GM23338 (cell line): ENCODE measurements at regions not wholly inside any gene's neighbourhood (a gene's known extent, or its start where the extent isn't known, plus 50 kb on each side); places are given as distances from the start of the nearest gene placed in this dataset.

Source experiments
- ATAC-seq: fragments of 200-7000 bp; cut with Tn5 transposase; 3 replicates; pipeline ENCODE4 v1.9.1; 2020
- DNase-seq: peaks from one replicate; pipeline ENCODE4 v3.0.0-alpha.2; 2015; ENCODE audit warnings: low spot score
- H2AFZ ChIP-seq: fragments of 200-600 bp; sonication (generic); 2 replicates; pipeline ENCODE4 v1.8.0; 2016; ENCODE audit warnings: antibody characterized with exemption, mild to moderate bottlenecking, moderate library complexity
- H3F3A ChIP-seq: fragments of 200-600 bp; sonication (generic); replicated peaks from 2 replicates; pipeline ENCODE4 v1.8.0; 2017; ENCODE audit warnings: antibody characterized with exemption, mixed run types, low read depth
- H3K27ac ChIP-seq: fragments of 200-600 bp; sonication (generic); 2 replicates; pipeline ENCODE4 v1.6.1; 2016; ENCODE audit warnings: low read depth
- H3K27me3 ChIP-seq: fragments of 200-600 bp; sonication (generic); 2 replicates; pipeline ENCODE4 v1.8.0; 2016; ENCODE audit warnings: mild to moderate bottlenecking, mixed run types, moderate library complexity; ENCODE audit not compliant: insufficient read depth
- H3K36me3 ChIP-seq: fragments of 200-600 bp; sonication (generic); 2 replicates; pipeline ENCODE4 v1.8.0; 2016; ENCODE audit warnings: mild to moderate bottlenecking; ENCODE audit not compliant: insufficient read depth
- H3K4me1 ChIP-seq: fragments of 200-600 bp; sonication (generic); 2 replicates; pipeline ENCODE4 v1.8.0; 2016; ENCODE audit warnings: mild to moderate bottlenecking, moderate library complexity; ENCODE audit not compliant: insufficient read depth
- H3K4me2 ChIP-seq: fragments of 200-600 bp; sonication (generic); 2 replicates; pipeline ENCODE4 v1.7.1; 2017; ENCODE audit warnings: mixed run types
- H3K4me3 ChIP-seq: fragments of 200-600 bp; sonication (generic); 2 replicates; pipeline ENCODE4 v1.6.1; 2016; ENCODE audit warnings: mixed run types
- H3K79me2 ChIP-seq: fragments of 200-600 bp; sonication (generic); replicated peaks from 2 replicates; pipeline ENCODE4 v1.8.0; 2017; ENCODE audit warnings: mild to moderate bottlenecking; ENCODE audit not compliant: insufficient read depth
- H3K9me2 ChIP-seq: fragments of 200-600 bp; sonication (generic); 2 replicates; pipeline ENCODE4 v1.8.0; 2017; ENCODE audit not compliant: insufficient read depth
- H4K20me1 ChIP-seq: fragments of 200-600 bp; sonication (generic); replicated peaks from 2 replicates; pipeline ENCODE4 v1.8.0; 2017; ENCODE audit warnings: mild to moderate bottlenecking; ENCODE audit not compliant: insufficient read depth
- H3K27ac Mint-ChIP-seq: 2 replicates; pipeline ENCODE4 v1.8.0; 2020; ENCODE audit warnings: inconsistent platforms, mild to moderate bottlenecking, moderate library complexity, mixed read lengths
- H3K27me3 Mint-ChIP-seq: 3 replicates; pipeline ENCODE4 v1.8.0; 2022; ENCODE audit warnings: low read depth, mild to moderate bottlenecking, moderate library complexity, mixed read lengths, inconsistent platforms; ENCODE audit not compliant: insufficient read depth, poor library complexity
- H3K36me3 Mint-ChIP-seq: 3 replicates; pipeline ENCODE4 v1.8.0; 2021; ENCODE audit warnings: low read depth, mild to moderate bottlenecking, inconsistent platforms, moderate library complexity, mixed read lengths
- H3K4me1 Mint-ChIP-seq: 3 replicates; pipeline ENCODE4 v1.8.0; 2020; ENCODE audit warnings: mild to moderate bottlenecking, inconsistent platforms, mixed read lengths
- H3K4me3 Mint-ChIP-seq: 3 replicates; pipeline ENCODE4 v1.8.0; 2021; ENCODE audit warnings: moderate library complexity, mild to moderate bottlenecking, inconsistent platforms, mixed read lengths
- H3K9me3 Mint-ChIP-seq: 3 replicates; pipeline ENCODE4 v1.8.0; 2020; ENCODE audit warnings: moderate library complexity, mild to moderate bottlenecking, inconsistent platforms, mixed read lengths
- CREB1 ChIP-seq: fragments of 250-450 bp; sonication (Bioruptor Pico); IDR thresholded peaks from 2 replicates; pipeline ENCODE4 v1.5.0; 2020; ENCODE audit warnings: low read depth, mild to moderate bottlenecking, moderate library complexity
- ETS1 ChIP-seq: IDR thresholded peaks from 2 replicates; pipeline ENCODE4 v1.6.1; 2016; ENCODE audit warnings: antibody characterized with exemption
- EZH2phosphoT487 ChIP-seq: fragments of 200-600 bp; sonication (generic); IDR thresholded peaks from one replicate; pipeline ENCODE4 v1.8.1; 2018; ENCODE audit warnings: antibody characterized with exemption; ENCODE audit not compliant: unreplicated experiment
- JUNB ChIP-seq: IDR thresholded peaks from one replicate; pipeline ENCODE4 v1.6.1; 2016; ENCODE audit warnings: antibody characterized with exemption; ENCODE audit not compliant: unreplicated experiment
- NANOG ChIP-seq: IDR thresholded peaks from 2 replicates; pipeline ENCODE4 v1.6.1; 2016; ENCODE audit warnings: antibody characterized with exemption, borderline replicate concordance
- POLR2AphosphoS5 ChIP-seq: IDR thresholded peaks from 2 replicates; pipeline ENCODE4 v1.6.1; 2016; ENCODE audit warnings: antibody characterized with exemption, low read depth
- STAT1 ChIP-seq: IDR thresholded peaks from one replicate; pipeline ENCODE4 v1.6.1; 2016; ENCODE audit warnings: antibody characterized with exemption; ENCODE audit not compliant: unreplicated experiment
- ZNF331 ChIP-seq: fragments of 250-450 bp; sonication (Bioruptor Pico); IDR thresholded peaks from 2 replicates; pipeline ENCODE4 v1.5.0; 2020; ENCODE audit warnings: low read depth, mild to moderate bottlenecking, moderate library complexity
- TF ChIP-seq, protein P1 (sequence below): fragments of 250-450 bp; sonication (Bioruptor Pico); IDR thresholded peaks from 2 replicates; pipeline ENCODE4 v1.5.0; 2020; ENCODE audit warnings: mild to moderate bottlenecking, moderate library complexity

DNA sequence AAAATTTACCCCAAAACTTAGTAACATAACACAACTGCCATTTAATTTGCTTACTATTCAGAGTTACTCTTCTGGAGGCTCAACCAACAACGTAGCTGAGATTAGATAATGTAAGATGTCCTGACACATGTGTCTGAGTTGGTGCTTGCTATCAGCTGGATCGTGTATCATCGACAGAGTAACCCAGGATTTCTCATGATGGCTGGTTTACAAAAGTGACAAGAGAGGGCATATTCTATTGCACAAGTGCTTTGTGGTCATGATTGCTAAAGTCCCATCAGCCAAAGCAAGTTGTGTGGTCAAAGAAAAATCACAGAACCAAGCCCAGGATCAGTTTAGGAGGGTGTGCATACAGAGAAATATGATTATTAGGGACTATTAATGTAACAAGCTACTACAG is 73.4 kb downstream of the CAPZA3 start:
- H4K20me1 ChIP-seq = no peaks in the 10 kb centered on the region
- Mint-ChIP-seq H3K9me3 (no peaks in the 10 kb centered on the region; the same call in 2 of the 3 replicates), H3K4me3 (no peak overlapping the region), H3K36me3 (peaks cover 2% of the 10 kb centered on the region; the same call in 1 of the 3 replicates), H3K27me3 (no peaks in the 10 kb centered on the region), H3K27ac (no peak overlapping the region), H3K4me1 (peaks cover 10% of the 10 kb centered on the region)
- no peaks in the 10 kb centered on the region for H3K36me3 ChIP-seq
- ATAC-seq = no peak
- no peak for DNase-seq
- H3K4me1 ChIP-seq = 0 out of 2 replicates have a peak, but pooled peaks cover 8% of the 10 kb centered on the region
- no peaks in the 10 kb centered on the region for H3K79me2 ChIP-seq
- H2AFZ ChIP-seq = peak overlapping the region; percentile 23; the same call in 1 of the 2 replicates
- no peak overlapping the region for H3K4me2 ChIP-seq
- H3K4me3 ChIP-seq = no peak overlapping the region
- no peak overlapping the region for H3K27ac ChIP-seq
- no peaks in the 10 kb centered on the region for H3K27me3 ChIP-seq
- H3F3A ChIP-seq = no peaks in the 10 kb centered on the region
- TF ChIP-seq ZNF331 (no peak), ETS1 (no peak)
- peaks cover 11% of the 10 kb centered on the region for H3K9me2 ChIP-seq

DNA sequence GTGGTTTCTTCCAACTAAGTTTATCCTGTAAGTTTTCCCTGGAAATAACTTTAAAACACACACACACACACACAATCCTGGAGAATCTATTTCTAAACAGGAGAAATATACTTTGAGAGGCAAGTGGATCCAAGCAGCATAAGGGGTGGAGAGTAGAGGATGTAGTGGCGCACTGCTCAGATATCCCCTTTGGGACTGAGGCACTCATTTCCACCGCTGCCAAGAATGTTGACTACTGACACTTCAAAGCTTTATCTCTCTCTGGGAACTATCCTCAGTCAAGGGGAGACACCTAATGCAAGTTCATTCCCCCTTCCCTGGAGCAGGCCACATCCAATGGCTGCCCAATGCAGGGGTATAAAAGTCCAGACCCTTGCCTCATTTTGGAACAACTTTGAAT is 75.8 kb downstream of the CAPZA3 start:
- DNase-seq = no peak
- Histone ChIP-seq H3K27me3 (no peaks in the 10 kb centered on the region), H3K9me2 (peaks cover 11% of the 10 kb centered on the region), H3K4me3 (no peak overlapping the region), H3K27ac (no peak overlapping the region), H3K4me1 (0 out of 2 replicates have a peak, but pooled peaks cover 8% of the 10 kb centered on the region), H4K20me1 (no peaks in the 10 kb centered on the region), H2AFZ (0 out of 2 replicates have a peak overlapping the region, but pooled peaks have one; percentile 18), H3K36me3 (no peaks in the 10 kb centered on the region), H3F3A (no peaks in the 10 kb centered on the region), H3K4me2 (no peak overlapping the region), H3K79me2 (no peaks in the 10 kb centered on the region)
- TF ChIP-seq JUNB (no peak), CREB1 (no peak), POLR2AphosphoS5 (no peak), EZH2phosphoT487 (no peak), ZNF331 (no peak), STAT1 (no peak), NANOG (no peak), ETS1 (no peak)
- TF ChIP-seq, protein P1, sequence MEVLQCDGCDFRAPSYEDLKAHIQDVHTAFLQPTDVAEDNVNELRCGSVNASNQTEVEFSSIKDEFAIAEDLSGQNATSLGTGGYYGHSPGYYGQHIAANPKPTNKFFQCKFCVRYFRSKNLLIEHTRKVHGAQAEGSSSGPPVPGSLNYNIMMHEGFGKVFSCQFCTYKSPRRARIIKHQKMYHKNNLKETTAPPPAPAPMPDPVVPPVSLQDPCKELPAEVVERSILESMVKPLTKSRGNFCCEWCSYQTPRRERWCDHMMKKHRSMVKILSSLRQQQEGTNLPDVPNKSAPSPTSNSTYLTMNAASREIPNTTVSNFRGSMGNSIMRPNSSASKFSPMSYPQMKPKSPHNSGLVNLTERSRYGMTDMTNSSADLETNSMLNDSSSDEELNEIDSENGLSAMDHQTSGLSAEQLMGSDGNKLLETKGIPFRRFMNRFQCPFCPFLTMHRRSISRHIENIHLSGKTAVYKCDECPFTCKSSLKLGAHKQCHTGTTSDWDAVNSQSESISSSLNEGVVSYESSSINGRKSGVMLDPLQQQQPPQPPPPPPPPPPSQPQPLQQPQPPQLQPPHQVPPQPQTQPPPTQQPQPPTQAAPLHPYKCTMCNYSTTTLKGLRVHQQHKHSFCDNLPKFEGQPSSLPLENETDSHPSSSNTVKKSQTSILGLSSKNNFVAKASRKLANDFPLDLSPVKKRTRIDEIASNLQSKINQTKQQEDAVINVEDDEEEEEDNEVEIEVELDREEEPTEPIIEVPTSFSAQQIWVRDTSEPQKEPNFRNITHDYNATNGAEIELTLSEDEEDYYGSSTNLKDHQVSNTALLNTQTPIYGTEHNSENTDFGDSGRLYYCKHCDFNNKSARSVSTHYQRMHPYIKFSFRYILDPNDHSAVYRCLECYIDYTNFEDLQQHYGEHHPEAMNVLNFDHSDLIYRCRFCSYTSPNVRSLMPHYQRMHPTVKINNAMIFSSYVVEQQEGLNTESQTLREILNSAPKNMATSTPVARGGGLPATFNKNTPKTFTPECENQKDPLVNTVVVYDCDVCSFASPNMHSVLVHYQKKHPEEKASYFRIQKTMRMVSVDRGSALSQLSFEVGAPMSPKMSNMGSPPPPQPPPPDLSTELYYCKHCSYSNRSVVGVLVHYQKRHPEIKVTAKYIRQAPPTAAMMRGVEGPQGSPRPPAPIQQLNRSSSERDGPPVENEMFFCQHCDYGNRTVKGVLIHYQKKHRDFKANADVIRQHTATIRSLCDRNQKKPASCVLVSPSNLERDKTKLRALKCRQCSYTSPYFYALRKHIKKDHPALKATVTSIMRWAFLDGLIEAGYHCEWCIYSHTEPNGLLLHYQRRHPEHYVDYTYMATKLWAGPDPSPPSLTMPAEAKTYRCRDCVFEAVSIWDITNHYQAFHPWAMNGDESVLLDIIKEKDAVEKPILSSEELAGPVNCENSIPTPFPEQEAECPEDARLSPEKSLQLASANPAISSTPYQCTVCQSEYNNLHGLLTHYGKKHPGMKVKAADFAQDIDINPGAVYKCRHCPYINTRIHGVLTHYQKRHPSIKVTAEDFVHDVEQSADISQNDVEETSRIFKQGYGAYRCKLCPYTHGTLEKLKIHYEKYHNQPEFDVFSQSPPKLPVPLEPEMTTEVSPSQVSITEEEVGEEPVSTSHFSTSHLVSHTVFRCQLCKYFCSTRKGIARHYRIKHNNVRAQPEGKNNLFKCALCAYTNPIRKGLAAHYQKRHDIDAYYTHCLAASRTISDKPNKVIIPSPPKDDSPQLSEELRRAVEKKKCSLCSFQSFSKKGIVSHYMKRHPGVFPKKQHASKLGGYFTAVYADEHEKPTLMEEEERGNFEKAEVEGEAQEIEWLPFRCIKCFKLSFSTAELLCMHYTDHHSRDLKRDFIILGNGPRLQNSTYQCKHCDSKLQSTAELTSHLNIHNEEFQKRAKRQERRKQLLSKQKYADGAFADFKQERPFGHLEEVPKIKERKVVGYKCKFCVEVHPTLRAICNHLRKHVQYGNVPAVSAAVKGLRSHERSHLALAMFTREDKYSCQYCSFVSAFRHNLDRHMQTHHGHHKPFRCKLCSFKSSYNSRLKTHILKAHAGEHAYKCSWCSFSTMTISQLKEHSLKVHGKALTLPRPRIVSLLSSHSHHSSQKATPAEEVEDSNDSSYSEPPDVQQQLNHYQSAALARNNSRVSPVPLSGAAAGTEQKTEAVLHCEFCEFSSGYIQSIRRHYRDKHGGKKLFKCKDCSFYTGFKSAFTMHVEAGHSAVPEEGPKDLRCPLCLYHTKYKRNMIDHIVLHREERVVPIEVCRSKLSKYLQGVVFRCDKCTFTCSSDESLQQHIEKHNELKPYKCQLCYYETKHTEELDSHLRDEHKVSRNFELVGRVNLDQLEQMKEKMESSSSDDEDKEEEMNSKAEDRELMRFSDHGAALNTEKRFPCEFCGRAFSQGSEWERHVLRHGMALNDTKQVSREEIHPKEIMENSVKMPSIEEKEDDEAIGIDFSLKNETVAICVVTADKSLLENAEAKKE (CRISPR knock-in tag) = no peak
- H3K27ac Mint-ChIP-seq = no peak overlapping the region
- no peak for ATAC-seq
- H3K36me3 Mint-ChIP-seq = peaks cover 2% of the 10 kb centered on the region; the same call in 1 of the 3 replicates
- H3K4me3 Mint-ChIP-seq = no peak overlapping the region
- no peaks in the 10 kb centered on the region for H3K27me3 Mint-ChIP-seq
- no peaks in the 10 kb centered on the region; the same call in 2 of the 3 replicates for H3K9me3 Mint-ChIP-seq
- peaks cover 10% of the 10 kb centered on the region for H3K4me1 Mint-ChIP-seq
